NCI-H345 treated with DMSO at 0.1 percent for 48 hours (cell line): ENCODE measurements at regions not wholly inside any gene's neighbourhood (a gene's known extent, or its start where the extent isn't known, plus 50 kb on each side); places are given as distances from the start of the nearest gene placed in this dataset.

Experiments used
- DNase-seq: peaks from one replicate; lab custom pipeline; 2025; ENCODE audit not compliant: unreplicated experiment; lab: John Stamatoyannopoulos, UW

DNA sequence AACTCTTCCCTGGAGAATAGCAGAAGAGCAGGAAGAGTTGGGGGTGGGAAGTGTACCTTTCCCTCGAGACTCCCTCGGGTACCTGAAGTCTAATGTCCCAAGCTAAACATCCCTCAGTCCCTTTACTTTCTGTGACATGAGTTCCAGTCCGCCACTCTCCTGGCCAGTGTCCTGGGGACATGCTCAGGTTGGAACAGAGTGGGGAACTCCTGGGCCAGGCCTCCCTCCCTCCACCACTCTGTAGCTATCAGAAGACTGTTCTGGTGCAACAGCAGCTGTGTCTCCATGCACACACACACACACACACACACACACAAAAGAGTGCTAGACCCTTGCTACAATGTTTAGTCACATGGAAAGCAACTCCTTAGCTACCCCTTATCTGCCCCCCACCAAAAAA, 155.0 kb upstream of the HES1 start:
- no peak for DNase-seq

DNA sequence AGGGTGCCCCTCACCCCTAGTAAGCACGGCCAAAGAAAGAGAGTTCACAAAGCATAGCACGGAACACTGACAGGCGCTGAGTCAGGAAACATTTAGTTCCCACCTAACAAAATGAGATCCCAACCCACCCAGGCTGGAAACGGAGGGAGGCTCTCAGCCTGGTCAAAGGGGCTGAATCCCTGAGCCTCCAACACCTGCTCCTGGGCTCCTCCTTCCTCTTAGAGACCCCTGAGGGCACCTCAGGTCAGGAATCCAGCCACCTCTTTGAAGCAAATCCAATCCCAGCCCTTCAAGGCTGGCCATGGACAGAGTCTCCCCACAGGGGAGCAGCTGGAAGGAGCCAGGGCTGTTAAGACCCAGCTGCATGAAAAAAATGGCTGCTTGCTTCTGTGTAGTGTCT, 154.4 kb upstream of the HES1 start:
- DNase-seq: no peak

DNA sequence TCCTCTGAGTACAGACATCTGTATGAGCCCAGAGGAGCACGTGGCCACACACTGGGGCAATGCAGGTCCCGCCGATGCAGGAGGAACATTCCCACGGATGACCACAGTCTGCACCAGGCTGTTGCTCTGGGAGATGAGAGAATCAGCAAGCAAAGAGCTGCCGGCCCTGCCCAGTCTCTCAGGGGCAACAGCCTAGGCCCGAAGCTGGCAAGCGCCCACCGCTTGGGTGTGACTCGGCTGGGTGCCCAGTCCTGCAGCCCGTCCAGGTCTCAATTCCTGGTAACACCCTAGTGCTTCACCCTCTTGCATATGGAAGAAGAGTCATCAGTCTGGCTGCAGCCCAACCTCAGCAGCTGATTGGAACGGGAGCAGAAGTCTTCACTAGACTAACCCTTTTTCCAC, 153.7 kb upstream of the HES1 start:
- no peak for DNase-seq

DNA sequence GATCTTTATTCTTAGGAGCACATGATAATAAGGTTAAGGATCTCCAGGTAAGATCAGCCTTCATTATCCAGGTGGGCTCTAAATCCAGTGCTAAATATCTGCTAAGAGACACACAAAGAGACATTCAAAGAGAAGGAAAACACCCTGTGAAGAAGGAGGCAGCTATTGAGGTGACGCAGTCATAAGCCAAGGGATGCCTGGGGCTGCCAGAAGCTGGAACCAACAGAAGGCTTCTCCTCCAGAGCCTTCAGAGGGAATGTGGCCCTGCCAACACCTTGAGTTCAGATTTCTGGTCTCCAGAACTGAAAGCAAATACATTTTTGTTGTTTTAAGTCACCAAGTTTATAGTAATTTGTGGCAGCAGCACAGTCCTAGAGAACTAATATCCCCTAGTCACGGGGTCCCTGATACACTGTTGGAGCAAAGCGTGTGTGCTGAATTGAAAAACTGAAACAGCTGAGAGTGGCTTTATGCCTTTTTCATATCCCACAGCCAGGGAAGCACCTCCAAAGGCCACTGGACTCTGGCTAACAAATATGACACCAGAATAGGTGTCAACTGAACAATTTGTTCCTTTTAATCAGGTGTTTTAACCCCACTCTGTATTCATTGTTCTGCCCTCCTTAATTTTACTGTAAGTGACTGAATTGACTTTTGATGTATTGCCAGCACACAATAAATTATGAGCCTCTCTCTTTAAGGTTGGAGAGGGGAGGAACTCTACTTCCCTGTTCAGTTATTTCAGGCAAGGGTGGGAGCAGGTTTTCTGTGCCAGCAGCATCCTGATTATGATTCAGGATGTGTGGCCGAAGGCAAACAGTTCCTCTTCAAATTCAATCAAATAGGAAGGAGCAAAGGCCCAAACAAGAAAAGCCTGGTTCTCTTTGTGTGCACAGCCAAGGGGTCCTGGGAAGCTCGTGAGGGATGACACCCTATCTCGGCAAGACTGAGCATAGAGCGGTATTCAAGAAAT, 151.8 kb upstream of the HES1 start:
- DNase-seq: no peak

DNA sequence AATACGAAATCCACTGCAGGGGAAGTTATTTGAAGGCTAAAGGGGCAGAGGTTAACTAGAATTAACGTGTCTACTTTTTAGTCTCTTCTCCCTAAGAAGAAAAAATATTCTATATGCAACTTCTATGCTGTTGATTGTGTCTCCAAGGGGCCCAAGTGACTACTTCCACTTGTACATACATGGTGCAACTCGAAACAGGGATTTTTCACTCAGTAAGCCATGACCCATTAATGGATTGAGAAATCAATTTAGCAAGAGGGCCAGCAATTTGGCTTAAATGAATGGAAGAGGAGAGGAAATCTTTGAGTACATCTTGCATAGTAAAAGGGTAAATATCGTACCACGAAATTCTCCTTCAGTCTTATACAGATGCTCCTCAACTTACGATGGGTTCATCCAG, 151.1 kb upstream of the HES1 start:
- DNase-seq: no peak

DNA sequence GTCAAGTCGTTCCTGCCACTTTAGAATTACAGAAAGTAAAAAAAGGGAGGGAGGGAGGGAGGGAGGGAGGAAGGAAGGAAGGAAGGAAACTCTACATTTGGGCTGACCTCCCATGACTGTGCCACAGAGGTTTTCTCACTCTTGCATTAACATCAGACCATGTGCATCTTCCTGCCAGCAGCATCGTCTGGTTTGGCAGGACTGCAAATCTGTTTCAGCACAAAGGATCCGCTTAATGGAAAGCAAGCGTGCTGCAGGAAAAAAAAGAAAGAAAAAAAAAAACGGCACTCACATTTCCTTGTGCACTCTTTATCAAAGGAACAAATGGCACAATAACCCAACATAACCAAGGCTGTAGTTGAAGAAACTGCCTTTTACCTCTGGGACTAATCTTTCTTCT, 148.8 kb upstream of the HES1 start:
- DNase-seq: no peak

DNA sequence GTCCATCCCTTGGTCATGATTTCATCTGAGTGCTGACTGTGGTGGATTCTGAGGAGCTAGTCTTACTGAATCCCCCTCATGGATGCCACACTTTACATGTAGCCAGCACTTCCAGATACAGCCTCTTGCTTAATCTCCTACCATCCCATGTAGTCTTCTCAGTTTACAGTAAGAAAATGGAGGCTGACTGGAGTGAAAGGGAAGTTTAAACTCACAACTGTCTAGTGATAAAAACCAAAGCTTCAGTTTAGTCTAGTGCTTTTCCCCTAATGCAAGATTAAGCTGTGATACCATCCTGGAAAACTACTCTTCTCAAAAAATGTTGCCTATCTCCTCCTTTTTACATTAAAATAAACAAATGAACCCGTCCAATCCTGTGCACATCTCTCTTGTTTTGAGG, 146.8 kb upstream of the HES1 start:
- DNase-seq: no peak

DNA sequence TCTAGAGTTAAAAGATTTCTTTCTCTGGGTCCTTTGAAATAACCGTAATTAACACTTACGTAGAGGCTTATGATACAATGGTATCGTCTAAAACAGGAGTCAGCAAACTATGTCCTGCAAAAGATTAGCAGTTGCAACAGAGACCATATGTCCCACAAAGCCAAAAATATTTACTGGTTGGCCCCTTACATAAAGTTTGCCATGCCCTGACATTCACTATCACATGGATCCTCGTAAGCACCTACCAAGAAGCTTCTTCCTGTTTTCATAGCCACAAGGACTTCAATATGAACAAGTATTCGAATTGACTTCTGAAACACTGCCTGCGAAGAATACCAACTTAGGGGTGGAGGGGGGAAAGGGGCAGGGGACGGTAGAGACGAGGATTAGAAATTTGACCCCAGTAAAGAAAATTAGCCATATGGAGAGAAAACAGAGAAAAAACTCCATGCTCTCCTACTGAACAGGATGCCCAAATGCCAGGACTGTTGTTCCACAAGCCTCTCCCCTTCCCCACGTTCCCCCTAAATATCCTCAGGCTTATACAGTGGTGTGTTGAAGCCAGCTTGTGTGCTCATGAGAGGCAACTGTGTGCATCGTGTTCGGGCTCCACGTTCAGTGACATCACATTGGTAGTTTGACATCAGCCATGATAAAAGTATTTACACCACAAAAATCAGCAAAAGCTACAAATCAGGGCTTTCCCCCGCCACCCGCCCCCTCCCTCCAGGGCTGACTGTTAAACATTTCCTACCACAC, 144.1 kb upstream of the HES1 start:
- no peak for DNase-seq

DNA sequence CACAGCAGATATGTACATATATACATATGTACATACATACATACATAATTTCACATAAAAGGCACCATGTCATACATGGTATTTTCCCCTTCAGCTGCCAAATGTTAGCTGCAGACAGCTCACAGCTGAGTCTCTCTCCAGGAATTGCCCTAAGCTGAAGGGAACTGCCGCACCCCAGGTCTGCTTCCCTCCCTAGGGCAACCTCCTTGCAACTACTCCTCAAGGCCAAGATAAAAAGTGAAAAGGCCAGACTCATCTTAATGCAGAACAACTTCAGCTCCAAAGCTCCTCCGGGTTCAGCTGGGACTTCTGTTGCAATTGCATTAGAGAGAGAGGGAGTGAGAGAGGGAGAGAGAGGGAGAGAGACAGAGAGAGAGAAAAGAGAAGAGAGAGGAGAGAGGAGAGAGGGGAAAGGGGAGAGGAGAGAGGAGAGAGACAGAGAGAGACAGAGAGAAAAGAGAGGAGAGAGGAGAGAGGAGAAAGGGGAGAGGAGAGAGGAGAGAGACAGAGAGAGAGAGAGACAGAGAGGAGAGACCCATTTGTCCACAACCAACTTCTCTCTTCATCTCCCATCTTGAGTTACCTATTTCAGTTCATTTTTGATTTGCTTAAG, 143.4 kb upstream of the HES1 start:
- DNase-seq: no peak

DNA sequence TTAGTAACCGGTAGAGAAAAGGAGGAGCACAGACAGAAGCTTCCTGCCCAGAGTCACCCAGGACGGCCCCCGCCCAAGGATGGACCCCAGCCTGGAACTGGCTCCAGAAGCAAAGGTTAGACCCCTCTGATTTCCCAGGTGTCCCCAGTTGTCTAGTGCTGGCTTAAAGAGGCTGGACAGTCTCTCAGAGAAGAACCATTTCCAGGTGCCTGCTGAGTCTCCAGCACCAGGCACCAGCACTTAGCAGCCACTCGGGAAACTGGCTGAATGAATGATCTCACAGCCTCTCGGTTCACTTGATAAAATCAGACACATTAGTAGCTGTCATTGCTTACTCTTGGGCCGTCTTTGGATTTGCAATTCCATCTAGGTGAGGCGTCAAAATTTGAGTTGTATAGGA, 139.7 kb upstream of the HES1 start:
- DNase-seq: no peak

DNA sequence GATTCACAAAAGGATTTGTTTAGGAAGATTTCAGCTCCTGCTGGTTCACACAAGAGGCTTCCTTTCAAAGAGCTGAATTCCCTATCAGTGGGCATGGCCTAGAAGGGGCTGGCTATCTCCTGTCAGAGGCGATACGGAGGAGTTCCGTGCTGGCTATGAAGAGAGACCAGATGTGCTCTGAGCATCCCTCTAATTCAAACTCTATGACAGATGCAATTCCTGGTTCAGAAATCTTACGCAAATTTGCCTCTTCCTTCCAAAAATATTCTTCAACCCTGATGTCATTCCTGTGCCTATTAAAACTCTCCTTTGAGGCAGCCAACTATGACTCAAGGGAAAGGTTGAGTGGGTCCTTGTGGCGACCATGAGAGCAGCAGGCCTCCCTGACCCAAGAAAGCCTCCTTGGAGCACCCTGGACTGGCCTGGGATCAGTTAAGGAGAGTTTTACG, 139.3 kb upstream of the HES1 start:
- DNase-seq: no peak

DNA sequence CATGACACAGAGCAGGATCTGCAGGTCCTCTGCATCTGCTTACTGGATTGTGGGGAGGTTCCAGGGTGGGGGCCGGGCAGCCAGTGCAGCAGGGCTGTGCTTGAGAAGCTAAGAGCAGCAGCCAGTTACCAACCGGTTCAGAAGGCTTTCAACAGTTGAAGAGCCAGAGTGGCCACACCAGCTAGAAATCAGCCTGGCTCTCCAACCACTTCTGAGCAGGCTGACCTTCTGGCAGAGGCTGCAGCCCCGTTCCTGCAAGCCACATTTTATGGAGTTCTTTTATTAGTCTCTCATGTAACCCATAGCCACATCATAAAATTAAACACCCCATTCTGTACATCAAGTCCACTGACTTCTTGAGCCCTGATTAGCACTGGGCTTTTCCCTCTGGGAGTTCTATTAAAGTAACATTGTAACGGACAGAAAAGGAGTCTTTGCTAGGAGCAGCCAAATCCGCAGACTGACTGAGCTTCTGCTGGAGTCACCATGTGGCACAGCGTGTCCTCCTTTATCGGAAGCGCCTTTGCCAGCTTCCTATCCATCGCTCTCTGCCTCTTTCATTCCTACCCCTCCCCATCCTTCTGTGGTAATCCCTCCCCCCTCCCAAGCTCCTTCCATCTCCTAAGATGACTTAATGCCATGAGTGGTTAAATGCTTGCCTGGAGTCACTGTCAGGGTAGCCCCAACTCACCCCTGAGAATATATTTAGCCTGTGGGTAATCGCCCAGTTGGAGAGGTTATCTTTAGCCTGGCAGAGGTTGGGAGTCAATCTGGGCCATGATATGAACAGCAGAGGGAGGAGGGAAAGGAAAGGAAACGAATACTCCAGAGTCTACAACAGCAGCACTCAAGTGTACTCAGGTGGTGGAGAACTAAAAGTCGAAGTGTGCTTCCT, 138.5 kb upstream of the HES1 start:
- DNase-seq: no peak

DNA sequence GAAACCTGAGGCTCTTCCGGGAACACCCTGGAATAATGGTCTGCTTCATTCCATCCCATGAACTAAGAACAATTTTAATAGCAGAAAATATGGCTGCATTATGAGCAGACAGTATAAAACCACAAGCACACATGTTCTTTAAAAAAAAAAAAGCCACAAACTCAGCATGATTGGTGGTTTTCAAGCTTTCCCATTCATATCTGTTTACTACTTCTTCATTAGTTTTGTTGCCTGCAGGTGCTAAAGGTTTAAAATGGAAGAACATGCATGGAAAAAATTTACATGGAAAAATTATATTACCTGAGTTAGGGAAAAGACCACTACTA, 137.9 kb upstream of the HES1 start:
- DNase-seq: no peak

DNA sequence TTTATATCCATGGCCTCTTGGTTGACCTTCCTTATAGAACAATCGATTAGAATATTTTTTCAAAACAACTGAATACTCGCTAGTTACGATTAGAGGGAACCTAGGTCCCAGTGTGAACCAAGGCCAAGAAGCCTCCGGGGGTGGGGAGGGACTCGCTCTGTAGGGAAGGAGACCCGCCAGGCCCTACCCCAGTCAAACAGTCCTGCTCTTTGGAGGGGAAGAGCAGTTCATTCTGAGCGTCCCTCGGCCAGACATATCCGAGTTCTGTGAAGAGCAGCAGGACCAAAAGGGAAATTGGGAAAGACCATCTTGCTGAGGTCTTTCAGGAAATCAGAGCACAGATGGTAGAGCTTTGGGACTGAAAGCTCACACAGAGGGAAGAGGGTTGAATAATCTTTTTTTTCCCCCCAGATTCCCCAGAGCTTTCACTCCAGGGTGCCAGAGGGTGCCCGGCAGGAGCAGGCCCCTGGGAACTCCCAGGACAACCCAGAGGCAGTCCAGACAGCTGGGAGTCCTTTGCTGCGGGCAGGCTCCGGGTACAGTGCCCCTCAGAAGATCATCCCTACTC, 137.2 kb upstream of the HES1 start:
- DNase-seq: no peak

DNA sequence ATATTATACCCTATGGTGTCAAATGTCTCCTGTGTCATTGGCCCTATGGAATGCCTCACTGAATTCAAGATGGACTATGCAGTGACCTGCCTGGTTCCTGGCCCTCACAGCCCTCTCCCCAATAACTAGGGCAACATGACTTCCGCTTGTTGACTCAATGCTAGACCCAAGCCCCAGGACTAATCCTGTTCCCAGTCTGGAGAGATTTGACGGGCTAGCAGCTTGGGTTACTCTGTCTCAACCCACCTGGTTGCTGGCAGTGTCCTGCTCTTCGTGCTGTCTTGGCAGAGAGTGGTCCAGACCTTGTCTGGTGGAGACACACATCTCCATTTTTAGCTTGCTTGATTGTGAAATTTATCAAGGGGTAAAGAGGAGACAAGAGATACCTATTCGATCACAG, 135.8 kb upstream of the HES1 start:
- no peak for DNase-seq

DNA sequence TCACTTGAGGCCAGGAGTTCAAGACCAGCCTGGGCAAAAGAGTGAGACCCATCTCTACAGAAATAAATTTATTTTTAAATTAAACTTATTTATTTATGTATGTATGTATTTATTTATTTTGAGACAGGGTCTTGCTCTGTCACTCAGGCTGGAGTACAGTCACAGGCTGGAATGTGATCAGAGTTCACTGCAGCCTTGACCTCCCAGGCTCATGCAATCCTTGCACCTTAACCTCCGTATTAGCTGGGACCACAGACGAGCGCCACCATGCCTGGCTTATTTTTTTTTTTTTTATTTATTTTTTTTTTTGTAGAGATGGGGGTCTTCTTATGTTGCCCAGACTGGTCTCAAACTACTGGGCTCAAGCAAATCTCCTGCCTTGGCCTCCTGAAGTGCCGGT, 135.2 kb upstream of the HES1 start:
- DNase-seq: no peak

DNA sequence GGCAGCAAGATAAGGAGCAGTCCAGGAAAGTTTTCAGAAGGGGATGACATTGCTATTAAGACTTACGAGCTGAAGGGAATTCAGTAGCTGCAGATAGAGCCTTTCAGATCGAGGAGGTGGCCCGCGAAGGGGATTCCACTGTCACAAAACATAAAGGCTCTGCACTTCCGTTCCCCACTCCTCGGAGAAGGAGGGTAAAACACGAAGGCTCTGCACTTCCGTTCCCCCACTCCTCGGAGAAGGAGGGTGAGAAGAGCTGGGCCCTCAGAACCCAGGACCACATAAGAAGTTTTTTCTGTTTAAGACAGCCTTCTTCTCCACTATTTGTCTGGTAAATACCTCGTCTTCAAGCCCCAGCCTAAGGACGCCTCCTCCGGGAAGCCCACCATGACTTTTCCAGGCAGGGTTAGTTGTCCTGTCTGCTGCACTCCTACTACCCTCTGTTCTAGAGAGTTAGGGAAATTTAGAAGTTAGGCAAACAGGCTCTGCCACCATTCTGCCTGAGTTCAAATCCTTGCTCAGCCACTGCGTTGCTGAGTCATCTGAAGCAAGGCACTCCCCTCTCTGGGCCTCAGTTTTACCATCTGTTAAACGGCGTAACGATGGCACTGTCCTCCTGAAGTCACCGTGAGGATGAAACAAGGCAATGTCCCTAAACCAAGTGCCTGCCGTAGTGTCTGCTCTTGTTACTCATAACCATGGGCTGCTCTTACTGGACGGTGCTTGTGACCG, 134.1 kb upstream of the HES1 start:
- no peak for DNase-seq

DNA sequence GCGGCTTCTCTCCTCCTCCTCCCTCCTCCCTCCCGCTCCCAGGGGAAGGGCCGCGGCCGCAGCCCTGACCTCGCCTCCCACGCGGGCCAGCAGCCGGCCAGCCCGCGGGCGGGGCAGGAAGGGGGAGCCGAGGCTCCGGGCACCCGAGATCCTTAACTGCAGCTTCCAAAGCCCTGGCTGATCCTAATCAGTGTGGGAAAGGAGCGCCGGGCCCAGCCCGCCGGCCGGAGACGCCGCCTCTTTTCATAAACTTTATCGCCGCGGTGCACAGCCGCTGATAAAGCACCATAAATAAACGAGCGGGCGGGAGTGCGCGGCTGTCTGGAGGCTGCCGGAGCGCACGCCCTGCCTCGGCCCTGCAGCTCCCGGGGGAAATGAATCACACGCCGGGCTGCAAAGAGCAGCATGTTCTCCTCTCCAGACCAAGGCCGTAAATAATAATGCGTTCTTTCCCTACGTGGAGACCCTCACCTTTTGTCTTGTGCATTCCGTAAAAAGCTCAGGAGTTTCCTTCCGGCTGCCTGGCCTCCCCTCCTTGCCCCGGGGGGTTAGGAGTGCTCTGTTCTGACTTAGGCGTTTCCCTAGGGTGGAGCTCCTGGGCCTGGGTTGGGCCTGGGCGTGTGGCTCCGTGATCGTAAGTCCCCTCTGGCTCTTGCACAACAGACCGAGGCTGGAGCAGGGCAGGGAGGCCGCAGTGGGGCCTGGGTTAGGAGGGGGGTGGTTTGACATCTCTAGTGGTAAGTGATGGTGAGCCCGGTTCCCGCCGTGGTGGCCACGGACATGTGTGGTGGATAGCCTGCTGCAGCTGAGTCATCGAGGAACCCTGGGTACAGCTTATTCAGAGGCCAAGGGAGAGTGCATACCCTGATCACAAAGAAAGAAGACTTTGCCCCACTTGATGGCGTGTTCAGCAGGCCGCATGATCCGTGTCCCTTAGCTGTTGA, 132.6 kb upstream of the HES1 start:
- DNase-seq: no peak
